HepG2 (cell line): ENCODE measurements at regions not wholly inside any gene's neighbourhood (a gene's known extent, or its start where the extent isn't known, plus 50 kb on each side); places are given as distances from the start of the nearest gene placed in this dataset.

Source experiments
- ATAC-seq: fragments of 200-7000 bp; cut with Tn5 transposase; 3 replicates; pipeline ENCODE4 v1.9.1; 2020; ENCODE audit warnings: mild to moderate bottlenecking, moderate library complexity
- BruUV-seq: library from RNA; stranded (reverse); fragments of 400-500 nt; replicated peaks from 2 replicates; lab custom pipeline; 2021; lab: Mats Ljungman, UMichigan
- CTCF ChIA-PET: fragments of 300-600 bp; formaldehyde crosslinking; extraction: SDS; loops from one replicate; lab custom pipeline; 2021; ENCODE audit warnings: low total read pairs, inconsistent platforms, low intra/inter-chr PET ratio; lab: Yijun Ruan, JAX
- POLR2A ChIA-PET: fragments of 350-600 bp; sonication (Branson Sonifier 250); formaldehyde crosslinking; loops from one replicate; lab custom pipeline; 2020; ENCODE audit warnings: antibody characterized with exemption, inconsistent platforms; lab: Yijun Ruan, JAX
- DNase-seq: peaks from one replicate; pipeline ENCODE4 v3.0.0-alpha.2; 2015; ENCODE audit warnings: low spot score
- FAIRE-seq: peaks from 3 replicates; lab custom pipeline; 2011; peaks lifted over from hg19 to GRCh38; lab: Jason Lieb, UNC
- H2AFZ ChIP-seq: one replicate; pipeline ENCODE4 v1.6.1; 2011; ENCODE audit warnings: low read length, inconsistent platforms
- H3K27ac ChIP-seq: fragments of 300-600 bp; 3 replicates; pipeline ENCODE4 v1.8.0; 2011; ENCODE audit warnings: mixed run types, mild to moderate bottlenecking, mixed read lengths, low read length, inconsistent platforms; ENCODE audit not compliant: insufficient read depth; ENCODE audit errors: extremely low read length
- H3K27me3 ChIP-seq, 2 experiments: fragments of 200-600 bp in 1 of 2; 2 replicates in 1 of 2; 3 replicates in 1 of 2; pipeline versions ENCODE4 v1.6.0 to v1.8.0; 2011; ENCODE audit warnings: low read length in 2 of 2, mild to moderate bottlenecking in 2 of 2, moderate library complexity in 2 of 2, inconsistent platforms in 1 of 2; ENCODE audit not compliant: insufficient read depth in 2 of 2, control insufficient read depth in 1 of 2
- H3K36me3 ChIP-seq, 2 experiments: fragments of 200-600 bp in 1 of 2; replicated peaks in 1 of 2; 2 replicates in 1 of 2; 3 replicates in 1 of 2; pipeline versions ENCODE4 v1.5.1 to v1.8.0; 2011; ENCODE audit warnings: low read length in 2 of 2, inconsistent platforms in 1 of 2; ENCODE audit not compliant: insufficient read depth in 2 of 2, control insufficient read depth in 1 of 2
- H3K4me1 ChIP-seq: 2 replicates; pipeline ENCODE4 v1.5.1; 2012; ENCODE audit warnings: low read length, inconsistent platforms; ENCODE audit not compliant: insufficient read depth
- H3K4me2 ChIP-seq: 2 replicates; pipeline ENCODE4 v1.6.0; 2011; ENCODE audit warnings: low read depth, low read length, inconsistent platforms
- H3K4me3 ChIP-seq, 3 experiments: fragments of 200-600 bp in 1 of 3; sonication (generic), shearing (Covaris generic) in 1 of 3; replicated peaks in 1 of 3; 2 replicates each; pipeline ENCODE4 v1.5.1; 2011 to 2016; ENCODE audit warnings: low read length in 3 of 3, inconsistent platforms in 2 of 3, low read depth in 2 of 3, mild to moderate bottlenecking in 2 of 3, control low read depth in 1 of 3, mixed read lengths in 1 of 3; ENCODE audit not compliant: insufficient read depth in 1 of 3
- H3K79me2 ChIP-seq: one replicate; pipeline ENCODE4 v1.6.1; 2011; ENCODE audit warnings: low read length, inconsistent platforms; ENCODE audit not compliant: insufficient read depth
- H3K9ac ChIP-seq: 2 replicates; pipeline ENCODE4 v1.6.0; 2011; ENCODE audit warnings: mild to moderate bottlenecking, low read depth, low read length, inconsistent platforms; ENCODE audit not compliant: insufficient read depth
- H3K9me3 ChIP-seq: 2 replicates; pipeline ENCODE4 v1.5.1; 2012; ENCODE audit warnings: mild to moderate bottlenecking, low read length
- H4K20me1 ChIP-seq: 2 replicates; pipeline ENCODE4 v1.6.0; 2011; ENCODE audit warnings: inconsistent platforms, mild to moderate bottlenecking, low read length, moderate library complexity; ENCODE audit not compliant: insufficient read depth
- BRF2 ChIP-seq: sonication (generic); formaldehyde crosslinking; IDR thresholded peaks from 2 replicates; pipeline ENCODE4 v1.8.1; 2022; ENCODE audit warnings: mild to moderate bottlenecking, missing genetic modification reagents
- CTCF ChIP-seq: sonication (generic); formaldehyde crosslinking; IDR thresholded peaks from 2 replicates; pipeline ENCODE4 v1.5.0; 2020; ENCODE audit warnings: mild to moderate bottlenecking, missing genetic modification reagents, moderate library complexity
- FOXA3 ChIP-seq: IDR thresholded peaks from 2 replicates; pipeline ENCODE4 v1.6.1; 2016; ENCODE audit warnings: missing genetic modification reagents, missing compliant biosample characterization
- KIAA2018 ChIP-seq: sonication (generic); formaldehyde crosslinking; IDR thresholded peaks from 2 replicates; pipeline ENCODE4 v1.5.0; 2020; ENCODE audit warnings: mild to moderate bottlenecking, missing genetic modification reagents, borderline replicate concordance
- MAF1 ChIP-seq: sonication (generic); formaldehyde crosslinking; IDR thresholded peaks from 2 replicates; pipeline ENCODE4 v1.5.0; 2020; ENCODE audit warnings: missing genetic modification reagents, borderline replicate concordance
- MIER2 ChIP-seq: IDR thresholded peaks from 2 replicates; pipeline ENCODE4 v1.6.1; 2016; ENCODE audit warnings: missing biosample characterization, missing genetic modification reagents
- RBM39 ChIP-seq: fragments of 200-400 bp; formaldehyde crosslinking; IDR thresholded peaks from one replicate; pipeline ENCODE4 v1.6.1; 2018; ENCODE audit warnings: antibody characterized with exemption, mild to moderate bottlenecking, low read depth, low read length; ENCODE audit not compliant: poor library complexity, severe bottlenecking
- ZFP41 ChIP-seq: sonication (generic); formaldehyde crosslinking; IDR thresholded peaks from 2 replicates; pipeline ENCODE4 v1.4.0; 2020; ENCODE audit warnings: mild to moderate bottlenecking, missing genetic modification reagents, borderline replicate concordance
- ZNF280D ChIP-seq: sonication (generic); formaldehyde crosslinking; IDR thresholded peaks from 2 replicates; pipeline ENCODE4 v1.5.1; 2020; ENCODE audit warnings: mild to moderate bottlenecking, missing genetic modification reagents
- ZNF331 ChIP-seq: sonication (generic); formaldehyde crosslinking; IDR thresholded peaks from 2 replicates; pipeline ENCODE4 v1.4.0; 2020; ENCODE audit warnings: missing genetic modification reagents
- ZNF709 ChIP-seq: sonication (generic); formaldehyde crosslinking; IDR thresholded peaks from 2 replicates; pipeline ENCODE4 v1.5.0; 2020; ENCODE audit warnings: mild to moderate bottlenecking, missing genetic modification reagents
- WGBS: methylation state at CpG from one replicate; pipeline ENCODE4 v1.1.6; 2017; ENCODE audit warnings: low lambda C conversion rate; 5-methylcytosine and 5-hydroxymethylcytosine counted together
- in situ Hi-C: cut with HindIII; loops from 2 replicates; pipeline ENCODE4 v1.10.0; 2017; ENCODE audit warnings: low pct_unique_long_range_greater_than_20kb; ENCODE audit not compliant: extremely low pct_ligation_motif_present
- intact Hi-C: fragments of 100-400 bp; cut with micrococcal nuclease; formaldehyde crosslinking; loops from one replicate; pipeline ENCODE4 v1.10.0; 2022; ENCODE audit not compliant: unreplicated experiment

- Histone ChIP-seq H3K4me1 (peaks cover 11% of the 10 kb centered on the region), H2AFZ (no peak overlapping the region), H3K27me3 (peaks cover 0 to 6% of the 10 kb centered on the region in 2 experiments; a peak in 1 of 5 replicates), H4K20me1 (no peaks in the 10 kb centered on the region), H3K9ac (no peak overlapping the region), H3K27ac (no peak overlapping the region), H3K79me2 (no peaks in the 10 kb centered on the region), H3K4me3 (peak overlapping the region; percentile 40 to 66 (median 55); a peak in 4 of 6 replicates), H3K9me3 (no peaks in the 10 kb centered on the region), H3K4me2 (peak overlapping the region; percentile 83), H3K36me3 (no peaks in the 10 kb centered on the region)
- in situ Hi-C loops, result no loop called here
- no peak for FAIRE-seq
- ChIA-PET CTCF (no interaction called here), POLR2A (no interaction called here)
- no peak for DNase-seq
- WGBS, result 91% methylated on average over 5 of the region's 5 CpGs
- ATAC-seq, result no peak
- no TSS peak for BruUV-seq
- intact Hi-C loops, result no loop called here
- TF ChIP-seq FOXA3 (no peak), ZFP41 (CRISPR knock-in tag) (no peak), RBM39 (no peak), BRF2 (no peak), ZNF280D (CRISPR knock-in tag) (no peak), ZNF709 (CRISPR knock-in tag) (no peak), CTCF (CRISPR knock-in tag) (no peak), ZNF331 (CRISPR knock-in tag) (no peak), MAF1 (CRISPR knock-in tag) (no peak), KIAA2018 (no peak), MIER2 (CRISPR knock-in tag) (no peak)
These were observed 64.0 kb upstream of the RANBP6 start for GRCh38 chr9:6079386-6079785.
